GM21447 (cell line): ENCODE measurements at regions not wholly inside any gene's neighbourhood (a gene's known extent, or its start where the extent isn't known, plus 50 kb on each side); places are given as distances from the start of the nearest gene placed in this dataset.
"Not testable (repeated sequence)": the region's sequence is repeated elsewhere in the genome, so short reads cannot be mapped to it uniquely, and the experiment has no call there.

Experiments
- ATAC-seq: cut with Tn5 transposase; IDR thresholded peaks from one replicate; pipeline ENCODE4 v1.9.1; 2021; ENCODE audit not compliant: unreplicated experiment

DNA sequence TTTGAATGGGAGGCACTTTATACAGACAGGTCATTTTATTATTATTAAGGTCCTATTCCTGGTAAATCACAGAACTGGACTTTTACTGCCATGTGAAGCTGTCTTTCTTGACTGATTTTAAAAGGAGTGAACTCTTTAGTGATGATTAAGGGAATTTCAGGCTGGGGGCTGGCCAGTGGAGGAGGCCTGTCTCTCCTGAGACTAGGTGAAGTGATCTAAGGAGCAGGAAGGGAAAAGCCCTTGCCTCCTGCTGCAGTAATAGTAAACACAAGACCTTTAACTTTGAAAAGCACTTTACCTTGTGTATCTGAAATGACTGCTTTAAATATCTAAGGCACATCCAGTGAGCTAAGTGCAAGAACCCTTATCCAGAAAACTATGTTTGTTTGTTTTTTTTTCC, 118.0 kb upstream of the SPAG17 start:
- ATAC-seq, result no peak

DNA sequence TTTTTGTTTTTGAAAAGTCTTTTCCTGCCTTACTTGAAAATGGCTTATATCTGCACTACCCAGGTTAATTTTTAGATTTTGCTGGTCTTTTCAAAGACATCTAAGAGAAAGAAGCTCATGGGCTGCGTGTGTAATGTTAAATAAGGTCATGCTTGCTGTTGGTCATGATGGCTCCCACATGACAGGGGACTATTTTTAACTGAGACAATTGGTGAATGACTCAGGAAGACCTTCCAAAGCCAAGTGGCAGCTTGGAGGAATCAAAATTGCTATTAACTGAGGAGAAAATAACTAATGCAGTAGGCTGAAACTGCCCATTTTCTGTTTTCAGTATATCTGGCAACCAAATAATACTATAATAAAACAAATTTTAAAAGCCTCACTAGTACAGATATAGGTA, 117.1 kb upstream of the SPAG17 start:
- no peak for ATAC-seq

DNA sequence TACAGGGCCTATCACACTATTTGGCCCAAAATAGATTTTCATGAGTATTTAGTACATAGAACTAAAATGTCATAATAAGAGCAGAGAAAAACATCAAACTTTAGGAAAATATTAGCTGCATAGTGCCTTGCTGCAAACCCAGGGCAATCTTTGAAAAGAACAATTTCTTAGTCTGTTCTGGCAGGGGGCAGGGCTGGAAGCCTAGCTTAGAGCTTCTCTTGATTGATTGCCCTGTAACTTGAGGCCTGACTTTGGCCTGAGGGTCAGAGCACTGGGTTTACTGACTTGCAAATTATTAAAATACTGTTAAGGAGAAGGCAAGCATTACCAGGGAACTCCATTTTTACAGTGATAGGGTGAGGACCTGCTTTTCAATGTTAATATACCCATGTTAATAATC, 115.8 kb upstream of the SPAG17 start:
- no peak for ATAC-seq

DNA sequence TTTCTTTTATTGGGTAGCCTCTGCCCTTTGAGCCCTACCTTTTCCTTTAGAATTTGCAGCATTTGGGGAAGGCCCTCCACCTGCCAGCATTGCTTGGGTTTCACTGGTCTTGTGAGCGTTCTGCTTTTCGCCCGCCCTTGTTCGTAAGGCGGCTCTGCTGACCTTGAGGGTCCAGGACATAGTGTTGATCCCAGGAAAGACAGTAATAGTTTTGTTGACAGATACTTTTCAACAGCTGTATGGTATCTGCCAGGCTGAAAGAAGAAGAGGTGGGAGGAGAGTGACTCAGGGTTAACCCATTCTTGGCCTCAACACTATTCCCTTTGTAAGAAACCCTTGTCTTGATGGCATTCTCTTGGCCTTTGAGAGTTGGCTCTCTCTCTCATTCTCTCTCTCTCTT, 113.4 kb upstream of the SPAG17 start:
- no peak for ATAC-seq

DNA sequence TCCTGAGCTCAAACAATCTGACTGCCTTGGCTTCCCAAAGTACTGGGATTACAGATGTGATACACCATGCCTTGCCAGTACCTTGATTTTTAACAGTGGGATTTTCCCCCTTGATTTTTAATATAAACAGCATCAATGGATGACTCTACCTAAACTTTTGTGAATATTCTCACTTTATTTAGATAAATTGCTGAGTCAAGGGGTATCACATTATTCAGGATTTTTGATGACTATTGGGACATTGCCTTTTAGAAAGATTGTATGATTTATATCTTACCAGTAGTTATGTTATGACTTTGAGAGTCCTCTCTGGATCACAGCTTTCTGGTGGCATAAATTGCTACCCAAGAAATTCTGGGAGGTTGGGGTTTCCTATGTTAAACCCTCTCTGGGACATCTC, 112.5 kb upstream of the SPAG17 start:
- ATAC-seq, result no peak

DNA sequence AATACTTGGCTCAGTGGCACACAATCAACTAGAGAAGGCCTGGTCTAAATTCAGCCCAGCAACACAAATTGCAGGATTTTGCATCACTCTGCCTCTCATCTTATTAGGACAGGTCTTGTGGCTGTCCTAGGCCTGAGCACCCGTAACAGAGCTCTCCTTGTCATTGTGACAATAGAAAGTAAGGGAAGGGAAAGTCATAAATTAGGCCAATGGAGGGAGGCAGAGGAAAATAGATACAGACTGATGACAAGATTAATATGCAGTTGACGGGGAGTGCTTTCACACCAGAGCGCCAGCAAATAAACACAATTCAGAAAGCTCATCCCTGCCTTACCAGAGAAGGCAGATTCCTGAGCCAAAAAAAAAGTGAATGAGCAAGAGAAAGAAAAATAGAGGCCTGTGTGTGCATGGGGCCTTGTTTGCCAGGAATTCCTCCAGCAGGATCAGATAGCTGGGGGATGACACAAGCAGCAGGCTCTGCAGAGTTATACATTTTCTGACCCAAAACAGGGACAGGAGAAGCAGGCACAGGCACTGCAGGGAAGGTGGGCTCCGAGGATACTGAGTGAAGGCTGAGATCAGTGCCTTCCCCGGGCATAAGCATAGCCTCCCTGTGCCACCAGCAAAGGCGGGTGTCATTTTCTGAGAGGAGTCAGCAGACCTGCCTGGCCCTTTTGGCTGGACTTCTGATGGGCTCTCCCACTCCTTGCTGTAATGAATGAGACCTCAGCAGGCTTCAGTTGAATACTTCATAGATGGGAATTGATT, 110.0 kb upstream of the SPAG17 start:
- ATAC-seq, result no peak

DNA sequence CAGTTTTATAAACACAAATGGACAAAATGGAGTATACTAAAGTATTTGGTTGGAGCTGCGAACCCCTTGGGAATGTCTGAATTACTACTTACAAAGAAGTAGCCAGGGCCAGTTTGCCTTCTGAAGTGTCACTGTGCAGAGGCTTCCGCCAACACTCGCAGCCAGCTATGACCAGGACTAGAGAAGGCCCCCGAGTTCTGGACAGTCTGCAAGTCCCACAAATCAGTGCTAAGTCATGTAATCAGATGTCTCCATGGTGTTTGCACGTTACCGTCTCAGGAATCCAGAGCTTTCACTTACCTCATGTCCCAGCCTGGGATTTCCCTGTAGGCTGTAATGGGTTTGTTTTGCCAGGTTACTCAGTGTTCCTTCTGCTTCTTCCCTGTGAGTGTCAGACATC, 106.6 kb upstream of the SPAG17 start:
- no peak for ATAC-seq

DNA sequence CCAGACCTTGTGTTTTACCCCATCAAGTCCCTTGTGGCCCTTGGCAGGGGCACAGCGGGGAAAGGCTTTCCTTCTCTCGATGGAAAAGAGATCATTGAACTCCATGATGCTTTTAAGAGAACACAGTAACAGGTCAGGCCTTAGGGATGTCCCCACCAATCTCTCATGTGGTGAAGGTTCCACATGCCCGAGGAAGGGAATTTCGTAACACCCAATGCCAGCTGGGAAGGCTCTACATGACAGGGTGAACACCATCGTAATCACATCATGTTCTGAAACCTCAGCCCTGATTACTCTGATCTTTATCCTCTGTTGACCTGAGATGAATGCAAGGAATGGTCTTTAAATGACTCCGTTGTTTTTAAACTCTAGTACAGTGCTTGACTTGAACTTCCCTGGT, 105.5 kb upstream of the SPAG17 start:
- no peak for ATAC-seq

DNA sequence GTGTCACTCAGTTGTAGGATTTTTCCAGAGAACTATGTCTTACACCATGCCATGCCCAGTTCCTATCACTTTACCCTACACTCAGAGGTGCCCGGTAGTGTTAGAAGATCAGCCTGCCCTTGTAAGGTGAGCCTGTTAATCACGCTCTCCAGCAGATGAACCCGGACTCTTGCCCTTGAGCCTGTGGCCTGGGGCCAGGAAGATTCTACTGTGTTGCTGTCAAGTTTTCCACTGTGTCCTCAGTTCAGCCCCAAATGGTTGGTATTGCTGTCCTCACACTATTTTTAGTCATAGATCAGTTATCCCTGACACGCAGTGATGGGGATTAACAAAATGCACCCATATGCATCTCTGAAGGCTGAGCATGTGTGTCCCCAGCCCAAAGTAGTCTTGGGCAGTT, 105.0 kb upstream of the SPAG17 start:
- no peak for ATAC-seq

DNA sequence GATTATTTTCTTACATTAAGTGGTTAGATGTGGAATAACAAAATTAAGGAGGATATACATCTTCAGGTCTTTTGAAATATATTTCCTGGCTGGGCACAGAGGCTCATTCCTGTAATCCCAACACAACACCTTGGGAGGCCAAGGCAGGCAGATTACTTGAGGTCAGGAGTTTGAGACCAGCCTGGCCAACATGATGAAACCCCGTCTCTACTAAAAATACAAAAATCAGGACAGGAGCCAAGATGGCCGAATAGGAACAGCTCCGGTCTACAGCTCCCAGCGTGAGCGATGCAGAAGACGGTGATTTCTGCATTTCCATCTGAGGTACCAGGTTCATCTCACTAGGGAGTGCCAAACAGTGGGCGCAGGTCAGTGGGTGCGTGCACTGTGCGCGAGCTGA, 95.6 kb upstream of the SPAG17 start:
- ATAC-seq, result not testable (repeated sequence)

DNA sequence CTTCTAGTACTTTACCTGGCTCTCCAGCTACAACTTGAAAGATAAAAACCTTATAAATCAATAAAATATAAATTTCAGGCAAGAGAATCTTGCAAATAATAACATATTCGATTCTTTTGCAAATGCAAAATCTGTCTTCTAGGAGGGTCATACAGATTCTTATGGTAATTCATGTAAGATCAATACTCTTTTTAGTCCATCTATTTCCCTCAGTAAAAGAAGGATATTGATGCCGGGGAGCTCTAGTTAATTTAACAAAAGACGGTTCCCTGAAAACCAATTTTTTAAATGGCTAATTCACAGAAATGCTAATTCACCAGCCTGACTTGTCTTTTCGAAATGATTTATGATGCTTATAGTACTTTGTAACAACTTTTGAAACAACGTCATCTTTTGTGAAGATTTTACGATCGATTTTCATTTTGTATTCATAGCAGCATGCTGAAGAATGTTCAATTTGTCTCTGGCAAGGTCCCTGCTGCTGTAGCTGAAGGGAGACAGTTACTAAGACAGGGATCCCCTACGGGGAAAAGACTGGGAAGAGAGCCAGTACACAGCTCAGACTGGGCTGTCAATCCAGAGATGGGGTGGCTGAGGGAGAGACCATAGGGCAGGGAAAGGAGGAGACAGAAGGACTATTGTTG, 90.6 kb upstream of the SPAG17 start:
- no peak for ATAC-seq

DNA sequence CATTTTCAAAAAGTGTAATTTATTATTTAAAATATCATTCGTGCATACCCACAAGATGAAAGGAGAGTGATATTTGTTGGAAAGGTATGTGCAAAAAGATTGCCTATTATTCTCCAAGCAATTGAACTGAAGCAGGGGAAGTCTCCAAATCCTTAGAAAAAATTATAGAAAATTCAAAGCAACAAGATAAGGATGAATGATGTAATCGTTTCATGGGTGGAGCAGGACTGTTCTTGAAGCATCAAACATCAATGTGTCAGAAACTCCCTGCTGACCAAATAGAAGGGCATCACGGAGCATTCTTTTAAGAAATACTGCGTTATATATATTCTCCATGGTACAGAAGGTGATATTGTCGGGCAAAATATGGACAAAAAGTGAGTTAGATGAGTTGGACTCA, 87.9 kb upstream of the SPAG17 start:
- ATAC-seq, result no peak

DNA sequence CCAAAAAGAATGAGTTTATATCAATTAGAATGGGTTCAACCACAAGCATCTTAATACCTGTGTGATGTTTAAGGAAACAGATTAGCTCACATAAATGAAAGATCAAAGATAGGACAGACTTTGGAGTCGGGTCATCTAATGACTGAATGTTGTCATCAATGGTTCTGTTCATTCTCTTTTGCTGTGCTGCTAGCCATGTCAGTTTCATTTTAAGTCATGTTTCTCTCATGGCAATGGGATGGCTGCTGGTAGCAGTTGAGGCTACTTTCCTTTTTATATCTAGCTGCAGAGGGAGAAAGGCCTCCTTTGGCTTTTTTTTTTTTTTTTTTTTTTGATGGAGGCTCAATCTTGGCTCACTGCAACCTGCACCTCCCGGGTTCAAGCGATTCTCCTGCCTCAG, 86.9 kb upstream of the SPAG17 start:
- ATAC-seq, result no peak

DNA sequence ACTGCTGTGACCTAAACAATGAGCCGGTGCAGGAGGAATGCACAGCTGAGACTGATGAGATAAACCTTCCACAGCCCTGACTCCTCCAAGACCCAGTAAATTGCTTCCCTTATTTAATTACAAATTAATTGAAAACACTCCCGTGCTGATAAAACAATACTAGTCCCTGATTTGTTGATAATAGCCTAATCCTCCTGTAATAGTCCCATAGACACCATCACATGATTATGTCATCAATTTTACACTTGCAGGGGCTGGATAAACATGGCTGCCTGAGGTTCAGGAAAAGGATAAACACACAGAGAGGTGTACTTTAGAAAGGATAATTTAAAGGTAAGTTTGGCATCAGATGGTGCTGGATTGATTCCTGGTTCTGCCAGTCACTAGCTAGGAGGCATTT, 84.6 kb upstream of the SPAG17 start:
- ATAC-seq, result no peak

DNA sequence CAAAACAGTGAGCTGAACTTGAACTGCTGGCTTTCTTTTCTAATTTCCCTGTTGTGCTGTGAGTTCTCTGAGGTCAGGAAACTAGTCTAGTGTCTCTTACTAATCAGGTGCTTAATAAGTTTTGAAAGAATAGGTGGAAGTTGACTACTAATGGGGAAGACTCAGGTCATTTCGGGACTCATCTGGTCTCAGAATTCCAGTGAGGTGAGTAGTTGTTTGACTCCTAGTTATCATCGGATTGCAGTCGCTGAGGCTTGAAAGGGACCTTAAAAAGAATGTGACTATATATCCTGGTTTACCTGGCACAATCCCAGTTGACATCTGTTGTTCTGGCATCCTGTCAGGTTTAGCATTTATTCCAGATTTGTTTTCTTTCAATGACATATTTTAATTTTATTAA, 81.4 kb upstream of the SPAG17 start:
- ATAC-seq, result no peak

DNA sequence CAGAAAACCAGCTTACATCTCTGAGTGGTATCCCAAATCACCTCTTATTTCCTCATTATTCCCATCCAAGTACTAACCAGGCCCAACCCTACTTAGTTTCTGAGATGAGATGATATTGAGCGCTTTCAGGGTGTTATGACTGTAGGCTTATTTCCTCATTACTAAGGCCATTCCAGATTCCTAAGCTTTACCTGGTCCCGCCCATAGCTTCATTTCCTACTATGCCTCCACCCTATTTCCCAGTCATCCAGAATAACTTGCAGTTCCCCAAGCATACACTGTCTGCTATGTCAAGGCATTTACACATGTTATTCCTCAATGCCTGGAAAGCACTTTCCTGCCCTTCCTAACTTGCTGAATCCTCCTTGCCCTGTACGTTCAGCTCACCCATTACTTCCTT, 79.3 kb upstream of the SPAG17 start:
- ATAC-seq, result no peak

DNA sequence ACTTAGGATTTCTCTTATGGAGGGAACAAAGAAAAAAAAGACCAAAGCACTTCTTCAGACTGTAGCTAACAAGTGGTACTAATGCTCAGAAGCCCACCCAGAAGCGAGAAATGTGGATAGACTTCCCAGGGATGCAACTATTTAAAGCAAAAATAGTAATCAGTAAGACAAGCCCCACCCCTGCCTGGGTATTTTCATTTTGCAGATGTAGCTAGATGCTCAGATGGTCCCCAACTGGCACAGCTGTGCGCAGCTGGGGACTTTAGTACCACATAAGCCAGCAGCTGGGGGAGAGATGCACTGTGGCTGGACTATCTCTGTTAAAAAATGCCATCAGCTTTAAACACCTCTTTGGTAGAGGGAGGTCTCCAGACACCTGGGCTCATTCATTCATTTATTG, 77.8 kb upstream of the SPAG17 start:
- ATAC-seq, result no peak

DNA sequence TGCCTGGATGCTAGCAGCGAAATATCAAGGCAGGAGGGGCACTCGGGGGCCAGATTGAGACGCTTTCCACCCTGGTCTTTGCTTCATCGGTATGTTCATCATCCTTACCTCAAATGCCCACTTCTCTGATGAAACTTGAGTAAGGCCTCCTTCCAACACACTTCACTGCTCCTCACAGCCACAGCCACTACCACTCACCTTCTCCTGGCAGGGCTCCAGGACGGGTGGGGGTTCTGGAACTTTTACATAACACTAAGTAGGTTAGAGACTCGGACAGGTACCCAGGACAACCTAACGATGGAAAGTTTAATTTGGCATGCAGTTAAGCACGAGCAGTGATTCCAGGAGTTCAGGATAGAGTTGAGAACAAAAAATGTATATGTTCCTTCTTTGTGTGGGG, 73.9 kb upstream of the SPAG17 start:
- no peak for ATAC-seq

DNA sequence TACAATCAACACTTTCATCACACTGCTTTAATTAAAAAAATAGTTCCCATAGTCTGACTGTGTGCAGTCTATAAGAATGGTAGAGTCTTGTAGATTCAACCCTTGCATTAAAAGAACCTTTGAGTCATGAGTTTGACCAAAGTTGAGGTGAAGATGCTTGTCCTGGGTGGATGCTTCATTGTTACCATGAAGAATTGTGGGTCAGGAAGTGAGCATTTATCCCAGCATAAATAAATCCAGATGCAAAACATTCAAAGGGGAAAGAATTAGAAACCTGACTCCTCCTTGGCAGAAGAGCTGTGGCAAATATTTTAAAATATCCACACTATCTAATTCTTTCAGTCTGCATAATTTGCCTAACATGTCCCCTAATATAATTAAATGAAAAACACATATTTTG, 72.9 kb upstream of the SPAG17 start:
- no peak for ATAC-seq

DNA sequence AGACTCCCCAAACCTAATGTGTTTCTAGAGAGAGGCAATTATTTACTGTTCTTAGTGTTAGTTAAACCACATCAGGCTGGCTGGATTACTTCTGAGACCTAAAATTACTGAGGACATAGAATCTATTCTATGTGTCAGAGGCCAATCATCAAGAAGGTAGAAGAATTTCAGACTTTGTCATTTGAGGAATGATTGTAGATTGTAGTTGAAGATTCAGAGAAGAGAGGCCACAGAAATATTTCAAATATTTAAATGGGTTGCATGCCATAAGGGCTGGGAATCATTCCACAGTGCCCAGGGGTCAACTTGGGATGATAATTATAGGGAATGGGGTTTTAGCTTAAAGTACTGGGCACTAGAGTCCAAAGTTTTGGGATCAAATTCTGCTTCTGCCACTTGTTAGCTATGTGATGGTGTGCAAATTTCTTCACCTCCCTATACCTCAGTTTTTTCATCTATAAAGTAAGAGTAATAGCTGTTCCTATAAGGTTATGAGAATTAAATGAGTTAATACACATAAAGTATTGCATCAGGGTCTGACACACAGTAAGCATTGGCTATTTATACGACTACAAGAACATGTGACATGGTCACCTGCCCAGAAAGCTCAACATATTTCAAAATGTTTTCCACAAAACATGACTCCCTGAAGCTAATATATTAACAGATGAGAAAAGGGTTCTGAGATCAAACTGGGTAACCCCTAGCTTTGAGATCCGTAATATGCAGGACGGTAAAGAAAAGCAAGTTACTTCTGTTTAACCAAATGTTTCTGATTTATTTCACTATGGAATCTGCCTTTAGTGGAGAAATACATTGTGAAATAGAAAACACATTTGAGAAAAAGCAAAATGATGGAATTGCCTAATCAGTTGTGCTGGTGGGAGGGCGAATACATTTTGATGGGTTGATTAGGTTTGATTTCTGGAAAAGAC, 69.7 kb upstream of the SPAG17 start:
- no peak for ATAC-seq

DNA sequence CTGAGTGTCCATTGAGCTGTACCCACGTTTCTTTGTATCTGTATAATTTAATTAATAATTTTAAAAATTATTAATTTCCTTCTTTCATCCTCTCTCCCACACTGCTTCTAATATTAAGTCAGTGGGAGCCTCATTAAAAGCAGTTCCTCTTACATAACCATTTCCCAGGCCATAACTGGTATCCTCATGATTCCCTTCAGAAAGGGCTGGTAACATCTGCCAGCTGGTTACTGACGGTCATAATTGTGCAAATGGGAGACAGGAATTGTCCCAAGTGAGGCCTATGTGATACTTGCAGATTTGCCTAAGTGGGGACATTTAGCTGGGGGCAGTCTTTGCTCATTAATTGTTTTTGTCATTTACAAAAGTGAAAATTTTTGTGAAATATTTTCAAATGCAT, 69.0 kb upstream of the SPAG17 start:
- ATAC-seq, result no peak
